Dendritic cell treated with granulocyte-macrophage colony-stimulating factor and Interleukin-4, amounts not matched to agents 40 ng/mL and 50 ng/mL, for 4 days (primary cell): ENCODE measurements at regions not wholly inside any gene's neighbourhood (a gene's known extent, or its start where the extent isn't known, plus 50 kb on each side); places are given as distances from the start of the nearest gene placed in this dataset.

ENCODE experiments used
- H3K27ac Mint-ChIP-seq: one replicate; pipeline ENCODE4 v1.8.0; 2022; ENCODE audit warnings: mild to moderate bottlenecking, mixed read lengths
- H3K27me3 Mint-ChIP-seq: one replicate; pipeline ENCODE4 v1.8.0; 2022; ENCODE audit warnings: mild to moderate bottlenecking, mixed read lengths
- H3K36me3 Mint-ChIP-seq: one replicate; pipeline ENCODE4 v1.8.0; 2022; ENCODE audit warnings: low read depth, mixed read lengths
- H3K4me1 Mint-ChIP-seq: one replicate; pipeline ENCODE4 v1.8.0; 2022; ENCODE audit warnings: low read depth, mixed read lengths
- H3K4me3 Mint-ChIP-seq: one replicate; pipeline ENCODE4 v1.8.0; 2022; ENCODE audit warnings: mild to moderate bottlenecking, moderate library complexity, mixed read lengths
- H3K9me3 Mint-ChIP-seq: one replicate; pipeline ENCODE4 v1.8.0; 2022; ENCODE audit warnings: mixed read lengths
- intact Hi-C: fragments of 100-400 bp; cut with micrococcal nuclease; formaldehyde crosslinking; loops from one replicate; pipeline ENCODE4 v1.15.0; 2022

DNA sequence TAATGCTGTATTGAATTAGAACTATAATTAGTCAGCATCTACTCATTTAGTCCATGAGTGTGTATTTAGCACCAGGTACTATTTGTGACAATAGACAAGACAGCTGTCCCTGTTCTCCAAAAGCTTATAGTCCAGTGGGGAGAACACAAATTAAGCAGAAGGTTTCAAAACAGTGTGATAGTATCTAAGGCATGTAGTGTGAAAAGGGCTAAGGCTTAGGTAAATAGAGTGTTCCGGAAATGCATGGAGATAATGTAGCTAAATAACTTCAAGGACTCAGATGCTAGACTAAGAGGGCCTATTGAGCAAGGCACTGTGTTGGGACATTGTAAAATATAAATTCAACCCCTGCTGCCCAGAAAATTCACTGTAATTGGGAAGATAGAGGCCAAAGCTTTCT lies 144.1 kb upstream of the MIR17HG start:
- H3K27me3 Mint-ChIP-seq, result no peaks in the 10 kb centered on the region
- no peaks in the 10 kb centered on the region for H3K9me3 Mint-ChIP-seq
- H3K27ac Mint-ChIP-seq, result no peak overlapping the region
- intact Hi-C loops, result no loop called here
- H3K4me3 Mint-ChIP-seq, result no peak overlapping the region
- no peaks in the 10 kb centered on the region for H3K36me3 Mint-ChIP-seq
- H3K4me1 Mint-ChIP-seq, result no peaks in the 10 kb centered on the region

DNA sequence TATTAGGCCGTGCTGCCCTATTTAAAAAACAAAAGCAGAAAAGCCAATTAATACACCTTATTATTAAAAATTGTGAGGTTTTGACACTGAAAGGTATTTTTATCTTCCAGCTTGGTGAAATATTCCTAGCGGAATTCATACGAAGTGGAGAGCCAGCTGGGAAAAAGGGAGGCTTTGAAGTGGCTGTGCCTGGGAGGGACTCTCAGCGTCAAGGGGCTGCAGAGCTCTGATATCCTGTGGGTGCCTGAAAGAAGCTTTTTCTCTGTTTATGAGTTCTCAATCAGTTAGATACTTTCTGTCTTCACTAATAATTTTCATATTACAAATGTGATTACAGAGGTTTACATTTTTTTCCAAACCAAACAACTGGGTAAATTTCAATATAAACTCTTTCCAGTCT lies 140.2 kb upstream of the MIR17HG start:
- intact Hi-C loops, result no loop called here
- Mint-ChIP-seq H3K27me3 (peaks cover 2% of the 10 kb centered on the region), H3K9me3 (no peaks in the 10 kb centered on the region), H3K27ac (no peak overlapping the region), H3K36me3 (no peaks in the 10 kb centered on the region), H3K4me3 (no peak overlapping the region), H3K4me1 (no peaks in the 10 kb centered on the region)

DNA sequence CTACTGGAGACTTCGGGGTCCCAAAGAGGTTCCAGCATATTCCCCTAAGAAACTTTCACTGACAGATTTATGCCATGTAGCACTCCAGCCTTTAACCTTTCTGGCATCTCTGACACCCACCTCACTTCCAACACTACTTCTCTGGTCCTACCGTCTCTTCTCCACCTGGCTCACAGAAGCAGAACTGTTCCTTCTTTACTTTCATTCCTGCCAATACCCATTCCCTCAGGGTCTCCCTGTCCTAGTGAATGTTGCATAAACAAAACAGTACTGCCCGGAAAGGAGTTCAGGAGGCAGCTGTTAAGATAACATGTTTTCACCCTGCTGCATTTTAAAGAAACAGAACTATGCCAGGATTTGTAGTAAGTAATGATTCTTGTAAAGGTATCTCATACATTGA lies 136.0 kb upstream of the MIR17HG start:
- Mint-ChIP-seq H3K9me3 (no peaks in the 10 kb centered on the region), H3K4me3 (no peak overlapping the region), H3K27ac (no peak overlapping the region), H3K36me3 (no peaks in the 10 kb centered on the region), H3K4me1 (peaks cover 8% of the 10 kb centered on the region), H3K27me3 (peaks cover 2% of the 10 kb centered on the region)
- intact Hi-C loops, result no loop called here

DNA sequence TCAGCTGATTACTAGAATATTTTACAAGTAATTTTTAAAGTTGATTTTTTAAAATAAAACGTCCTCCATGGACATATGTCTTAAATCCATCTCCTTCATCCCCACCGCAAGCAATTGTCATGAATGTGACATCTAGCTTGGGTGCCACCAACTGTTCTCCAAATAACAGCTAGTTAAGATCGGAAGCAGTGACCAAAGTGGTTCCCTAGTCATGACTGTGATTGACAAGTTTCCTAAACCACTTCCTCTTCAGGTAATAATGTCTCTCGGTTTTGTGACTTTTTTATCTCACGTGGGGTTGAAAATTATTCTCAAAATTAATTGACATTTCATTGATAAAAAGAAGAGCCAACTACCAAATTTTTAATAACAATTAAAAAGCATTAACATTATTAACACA lies 135.3 kb upstream of the MIR17HG start:
- intact Hi-C loops, result no loop called here
- no peak overlapping the region for H3K27ac Mint-ChIP-seq
- H3K4me1 Mint-ChIP-seq, result peaks cover 11% of the 10 kb centered on the region
- no peaks in the 10 kb centered on the region for H3K9me3 Mint-ChIP-seq
- no peaks in the 10 kb centered on the region for H3K36me3 Mint-ChIP-seq
- no peak overlapping the region for H3K4me3 Mint-ChIP-seq
- H3K27me3 Mint-ChIP-seq, result peaks cover 2% of the 10 kb centered on the region

DNA sequence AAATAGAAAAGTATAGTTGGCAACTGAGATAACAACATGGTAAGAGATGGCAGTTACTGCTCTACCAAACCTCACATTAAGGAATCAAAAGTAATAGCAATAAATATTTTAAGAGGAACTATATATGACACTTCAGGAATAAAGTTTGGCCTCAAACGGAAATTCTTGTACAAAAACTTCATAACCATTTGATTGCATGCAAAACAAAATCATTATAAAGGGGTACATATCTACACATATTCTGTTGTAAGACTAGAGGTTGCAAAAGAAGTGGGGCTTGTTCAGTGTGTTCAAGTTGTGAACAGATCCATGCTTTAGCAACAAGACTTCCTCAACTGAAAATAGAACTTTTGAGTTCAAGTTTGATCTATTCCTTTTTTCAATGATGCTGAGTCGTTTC lies 133.5 kb upstream of the MIR17HG start:
- Mint-ChIP-seq H3K9me3 (no peaks in the 10 kb centered on the region), H3K4me1 (peaks cover 16% of the 10 kb centered on the region)
- intact Hi-C loops, result no loop called here

DNA sequence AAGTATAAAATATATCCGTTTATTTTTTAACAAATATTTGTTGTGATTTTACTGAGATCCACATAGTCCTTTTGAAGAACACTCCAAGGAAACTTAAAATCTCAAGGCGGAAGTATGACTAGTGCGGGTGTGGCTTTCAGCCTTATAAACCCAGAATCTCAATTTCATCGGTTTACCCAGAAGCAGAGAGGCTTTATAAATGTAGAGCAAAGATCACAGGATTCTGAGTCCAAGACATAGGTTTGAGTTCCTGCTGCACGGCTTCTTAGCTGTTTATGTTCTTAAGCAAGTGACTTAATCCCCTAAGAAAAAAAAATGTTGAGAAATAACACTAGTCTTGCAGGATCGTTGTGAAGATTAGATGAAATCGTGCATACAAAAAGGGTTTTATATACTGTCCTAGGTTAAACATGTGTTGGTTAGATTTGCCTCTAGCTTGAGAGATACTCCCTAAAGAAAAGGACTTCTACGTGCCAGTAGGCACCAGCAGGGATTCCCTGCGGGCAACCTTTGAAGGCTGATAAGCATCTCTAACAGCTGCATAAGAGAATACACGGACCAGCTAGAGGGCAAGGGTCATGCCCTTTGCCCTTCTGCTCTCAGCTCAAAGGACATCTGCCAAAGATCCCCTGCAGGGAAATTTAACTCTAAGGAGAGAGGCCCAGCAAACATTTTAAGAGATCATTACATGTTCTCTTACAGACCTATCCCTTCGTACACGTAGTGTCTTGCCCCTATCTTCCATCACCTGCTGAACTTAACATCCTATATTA lies 130.4 kb upstream of the MIR17HG start:
- Mint-ChIP-seq H3K27ac (no peak overlapping the region), H3K27me3 (no peaks in the 10 kb centered on the region)

More for the DNA sequence above, 133.5 kb upstream of the MIR17HG start:
- H3K4me3 Mint-ChIP-seq, result no peak overlapping the region
- H3K27me3 Mint-ChIP-seq, result peaks cover 2% of the 10 kb centered on the region
- no peaks in the 10 kb centered on the region for H3K36me3 Mint-ChIP-seq
- H3K27ac Mint-ChIP-seq, result no peak overlapping the region

DNA sequence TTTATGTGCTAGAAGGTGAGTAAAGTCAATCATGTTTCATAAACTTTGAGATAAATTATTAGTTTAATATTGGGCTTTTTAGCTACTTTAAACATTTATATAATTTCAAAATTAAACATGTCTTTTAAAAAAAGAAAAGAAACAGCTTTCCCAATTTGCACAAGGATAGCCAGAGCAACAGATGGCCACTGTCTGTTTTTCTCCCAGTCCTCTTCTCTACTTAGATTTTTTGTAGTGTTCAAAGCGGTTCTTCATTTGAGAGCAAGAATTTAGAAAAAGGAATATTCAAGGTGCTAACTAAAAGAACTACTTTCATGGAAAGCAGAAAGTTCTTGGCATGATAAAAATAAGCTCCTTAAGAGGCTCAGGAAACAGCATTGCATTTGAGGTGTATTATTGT lies 128.3 kb upstream of the MIR17HG start:
- intact Hi-C loops, result no loop called here
- H3K4me3 Mint-ChIP-seq, result no peak overlapping the region
- H3K36me3 Mint-ChIP-seq, result no peaks in the 10 kb centered on the region
- peaks cover 10% of the 10 kb centered on the region for H3K4me1 Mint-ChIP-seq
- H3K27me3 Mint-ChIP-seq, result no peaks in the 10 kb centered on the region
- no peak overlapping the region for H3K27ac Mint-ChIP-seq
- H3K9me3 Mint-ChIP-seq, result no peaks in the 10 kb centered on the region

More for the DNA sequence above, 130.4 kb upstream of the MIR17HG start:
- intact Hi-C loops, result no loop called here
- Mint-ChIP-seq H3K9me3 (no peaks in the 10 kb centered on the region), H3K36me3 (no peaks in the 10 kb centered on the region), H3K4me1 (peaks cover 16% of the 10 kb centered on the region), H3K4me3 (no peak overlapping the region)

DNA sequence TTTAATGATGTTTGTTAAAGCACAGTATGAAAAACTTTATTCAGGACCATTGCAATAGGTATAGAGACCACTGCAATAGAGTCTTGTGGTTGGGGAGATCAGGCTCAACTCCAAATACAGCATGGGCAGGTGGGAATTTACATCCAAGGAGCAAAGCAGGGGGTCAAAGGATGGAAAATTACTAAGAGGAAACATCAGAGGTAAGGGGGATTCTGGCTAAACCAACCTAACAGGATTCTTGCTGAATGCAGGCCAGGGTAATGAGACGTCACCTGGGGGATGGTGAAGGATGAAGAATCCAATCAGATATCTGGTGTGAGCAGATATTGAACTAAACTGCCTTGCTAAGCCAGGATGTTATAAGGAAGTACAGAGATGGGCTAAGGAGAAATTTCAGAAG lies 126.6 kb upstream of the MIR17HG start:
- Mint-ChIP-seq H3K4me1 (peaks cover 10% of the 10 kb centered on the region), H3K4me3 (no peak overlapping the region), H3K36me3 (no peaks in the 10 kb centered on the region), H3K27ac (no peak overlapping the region), H3K9me3 (no peaks in the 10 kb centered on the region), H3K27me3 (no peaks in the 10 kb centered on the region)
- intact Hi-C loops, result no loop called here

DNA sequence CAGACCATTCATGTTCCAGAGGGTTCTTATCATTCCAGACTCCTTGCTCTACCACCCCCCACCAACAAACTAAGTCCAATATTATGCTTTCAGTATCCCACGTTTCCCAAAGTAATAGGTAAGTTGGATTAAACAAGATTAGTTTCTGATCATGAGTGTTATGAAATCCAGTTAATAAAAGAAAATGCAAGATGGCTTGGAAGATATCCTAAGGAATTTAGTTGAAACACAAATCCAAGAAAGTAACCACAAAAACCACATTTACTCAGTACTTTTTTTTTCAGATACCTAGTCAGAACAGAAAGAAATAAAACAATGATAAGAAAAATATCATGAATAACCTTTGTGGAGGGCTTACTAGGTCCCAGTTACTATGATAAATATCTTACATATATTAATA lies 119.4 kb upstream of the MIR17HG start:
- intact Hi-C loops, result no loop called here
- H3K27me3 Mint-ChIP-seq, result no peaks in the 10 kb centered on the region
- no peaks in the 10 kb centered on the region for H3K9me3 Mint-ChIP-seq
- no peaks in the 10 kb centered on the region for H3K4me1 Mint-ChIP-seq
- no peak overlapping the region for H3K4me3 Mint-ChIP-seq
- no peak overlapping the region for H3K27ac Mint-ChIP-seq
- H3K36me3 Mint-ChIP-seq, result no peaks in the 10 kb centered on the region

DNA sequence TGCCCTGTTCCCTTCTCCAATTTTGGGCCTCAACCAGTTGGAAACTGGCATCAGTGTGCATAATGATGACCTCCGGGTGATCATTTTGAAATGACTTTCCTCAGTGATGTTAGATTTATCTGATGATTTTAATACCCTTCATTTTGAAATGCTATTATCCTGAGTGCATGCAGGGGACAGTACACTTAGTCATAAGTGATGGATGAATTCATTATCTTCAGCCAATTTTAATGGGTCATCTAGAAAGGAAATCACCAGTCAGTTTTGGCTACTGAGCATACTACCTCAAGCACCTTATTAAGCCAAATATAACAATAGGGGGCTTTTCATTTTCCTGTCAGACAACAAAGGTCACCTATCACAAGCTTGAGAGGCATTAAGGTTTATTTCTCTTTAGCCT lies 118.5 kb upstream of the MIR17HG start:
- intact Hi-C loops, result no loop called here
- H3K36me3 Mint-ChIP-seq, result no peaks in the 10 kb centered on the region
- H3K9me3 Mint-ChIP-seq, result no peaks in the 10 kb centered on the region
- no peaks in the 10 kb centered on the region for H3K4me1 Mint-ChIP-seq
- H3K27ac Mint-ChIP-seq, result no peak overlapping the region
- no peaks in the 10 kb centered on the region for H3K27me3 Mint-ChIP-seq
- H3K4me3 Mint-ChIP-seq, result no peak overlapping the region

DNA sequence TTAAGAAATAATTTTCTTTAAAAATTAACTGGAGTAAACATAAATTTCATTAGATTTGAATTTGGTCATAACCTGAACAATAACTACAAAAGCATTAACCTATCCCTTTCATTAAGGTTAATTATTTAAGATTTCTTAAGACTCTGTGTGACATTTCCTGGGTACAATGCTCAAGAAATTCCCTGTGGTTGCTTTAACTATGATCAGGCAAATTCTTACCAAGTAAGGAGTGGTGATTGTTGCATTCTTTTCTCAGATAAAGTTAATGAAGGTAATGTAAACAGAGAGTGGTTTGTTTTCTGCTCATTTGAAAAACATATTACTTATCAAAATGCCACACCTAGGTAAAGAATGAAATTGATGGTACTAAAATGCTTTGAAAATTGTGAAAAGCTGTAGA lies 114.8 kb upstream of the MIR17HG start:
- Mint-ChIP-seq H3K36me3 (no peaks in the 10 kb centered on the region), H3K27ac (no peak overlapping the region), H3K27me3 (no peaks in the 10 kb centered on the region), H3K4me3 (no peak overlapping the region), H3K9me3 (no peaks in the 10 kb centered on the region), H3K4me1 (no peaks in the 10 kb centered on the region)
- intact Hi-C loops, result no loop called here

DNA sequence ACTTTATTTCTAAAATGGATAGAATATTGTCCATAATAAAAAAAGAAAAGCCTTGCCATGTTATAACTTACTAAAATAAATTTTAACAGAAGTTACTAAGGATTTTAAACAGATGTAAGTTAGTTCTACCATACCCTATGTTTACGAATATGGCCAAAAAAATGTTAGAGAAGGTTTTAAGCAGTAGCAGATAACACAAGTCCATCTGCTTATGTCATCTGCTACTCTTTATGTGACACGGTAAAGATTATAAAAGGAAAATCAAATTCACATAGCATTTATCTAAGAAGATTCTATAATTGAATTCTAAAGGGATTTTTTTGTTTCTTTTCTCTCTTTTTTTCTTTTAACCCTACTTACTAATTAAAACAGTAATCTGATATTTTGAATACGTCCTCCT lies 114.2 kb upstream of the MIR17HG start:
- no peaks in the 10 kb centered on the region for H3K27me3 Mint-ChIP-seq
- no peaks in the 10 kb centered on the region for H3K9me3 Mint-ChIP-seq
- no peak overlapping the region for H3K27ac Mint-ChIP-seq
- H3K4me1 Mint-ChIP-seq, result peaks cover 1% of the 10 kb centered on the region
- intact Hi-C loops, result no loop called here
- no peaks in the 10 kb centered on the region for H3K36me3 Mint-ChIP-seq
- no peak overlapping the region for H3K4me3 Mint-ChIP-seq

DNA sequence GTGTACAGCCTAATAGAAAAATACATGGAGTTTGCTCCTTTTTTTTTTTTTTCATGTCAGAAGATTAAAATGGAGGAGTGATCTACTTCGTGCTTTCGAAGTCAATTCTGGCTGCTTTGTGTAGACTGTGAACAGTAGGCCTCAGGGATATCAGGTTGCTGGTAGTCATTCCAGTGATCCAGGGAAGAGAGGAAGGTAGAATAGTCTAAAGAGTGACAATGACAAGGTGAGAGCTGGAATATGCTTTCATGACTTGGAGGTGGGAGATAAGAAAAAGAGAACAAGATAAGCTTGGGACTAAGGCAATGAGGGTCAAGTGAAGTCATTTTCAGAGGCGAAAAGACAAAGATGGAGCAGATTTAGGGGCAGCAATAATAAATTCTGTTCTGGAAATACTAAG lies 111.3 kb upstream of the MIR17HG start:
- Mint-ChIP-seq H3K4me1 (peaks cover 13% of the 10 kb centered on the region), H3K27ac (no peak overlapping the region), H3K27me3 (no peaks in the 10 kb centered on the region), H3K36me3 (no peaks in the 10 kb centered on the region), H3K9me3 (no peaks in the 10 kb centered on the region), H3K4me3 (no peak overlapping the region)
- intact Hi-C loops, result no loop called here

DNA sequence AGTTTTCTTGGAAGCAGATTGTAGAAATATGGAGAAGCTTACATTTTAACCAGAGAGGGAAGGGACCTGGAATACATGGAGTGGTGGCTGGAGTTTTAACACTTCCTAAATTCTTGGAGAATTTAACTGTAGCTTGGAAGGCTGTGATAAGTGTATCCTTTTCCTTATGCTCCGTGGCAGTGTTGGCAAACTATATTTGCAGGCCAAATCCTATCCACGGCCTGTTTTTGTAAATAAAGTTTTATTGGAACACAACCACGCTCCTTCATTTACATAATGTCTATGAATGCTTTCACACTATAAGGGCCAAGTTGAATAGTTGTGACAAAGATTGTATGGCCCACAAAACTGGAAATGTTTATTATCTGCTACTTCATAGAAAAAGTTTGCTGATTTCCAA lies 110.6 kb upstream of the MIR17HG start:
- intact Hi-C loops, result no loop called here
- Mint-ChIP-seq H3K36me3 (no peaks in the 10 kb centered on the region), H3K9me3 (no peaks in the 10 kb centered on the region), H3K4me1 (peaks cover 13% of the 10 kb centered on the region), H3K27me3 (no peaks in the 10 kb centered on the region), H3K4me3 (no peak overlapping the region), H3K27ac (no peak overlapping the region)

DNA sequence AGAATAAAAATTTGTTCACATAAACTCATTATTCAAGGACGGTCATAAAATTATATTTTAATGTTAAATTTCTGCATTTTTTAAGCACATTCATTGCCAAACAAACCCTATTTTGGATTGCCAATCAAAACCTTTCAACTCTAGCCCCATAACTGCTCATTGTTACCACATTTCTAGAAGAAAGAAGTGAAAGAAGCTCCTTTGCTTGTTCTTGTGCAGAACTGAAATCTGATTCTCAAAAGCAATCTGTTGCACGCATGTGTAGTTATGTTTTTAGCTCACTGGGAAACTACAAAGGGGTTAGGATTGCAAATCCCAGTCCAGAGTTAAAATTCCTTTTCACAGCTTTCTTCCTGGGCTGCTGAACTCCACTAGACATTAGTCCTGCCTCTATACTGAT lies 109.5 kb upstream of the MIR17HG start:
- Mint-ChIP-seq H3K4me3 (no peak overlapping the region), H3K36me3 (no peaks in the 10 kb centered on the region), H3K4me1 (peaks cover 20% of the 10 kb centered on the region), H3K27me3 (no peaks in the 10 kb centered on the region), H3K9me3 (no peaks in the 10 kb centered on the region), H3K27ac (peak overlapping the region; percentile 40)
- intact Hi-C loops, result no loop called here
